NT2/D1 (cell line): ENCODE measurements at regions not wholly inside any gene's neighbourhood (a gene's known extent, or its start where the extent isn't known, plus 50 kb on each side); places are given as distances from the start of the nearest gene placed in this dataset.

ENCODE experiments used
- SUZ12 ChIP-seq: IDR thresholded peaks from 2 replicates; pipeline ENCODE4 v1.6.1; 2011; ENCODE audit not compliant: insufficient read length, insufficient read depth; ENCODE audit errors: extremely low read depth
- YY1 ChIP-seq: IDR thresholded peaks from 2 replicates; pipeline ENCODE4 v1.6.1; 2011; ENCODE audit not compliant: insufficient read length, insufficient read depth
- ZNF274 ChIP-seq: IDR thresholded peaks from 2 replicates; pipeline ENCODE4 v1.6.1; 2011; ENCODE audit warnings: mild to moderate bottlenecking, low read depth, low read length

- TF ChIP-seq YY1: no peak
- no peak for TF ChIP-seq ZNF274
- no peak for TF ChIP-seq SUZ12
These were observed 218.0 kb upstream of the GALNT17 start for GRCh38 chr7:70913924-70914323.
